WTC11 (cell line): ENCODE measurements at regions not wholly inside any gene's neighbourhood (a gene's known extent, or its start where the extent isn't known, plus 50 kb on each side); places are given as distances from the start of the nearest gene placed in this dataset.

Experiments
- ATAC-seq: fragments of 200-7000 bp; cut with Tn5 transposase; 2 replicates; pipeline ENCODE4 v1.10.0; 2021; ENCODE audit warnings: mild to moderate bottlenecking, moderate library complexity
- CTCF ChIA-PET: fragments of 300-600 bp; sonication (Branson Sonifier 250); formaldehyde crosslinking; loops from one replicate; lab custom pipeline; 2021; ENCODE audit warnings: antibody characterized with exemption; lab: Charles Lee
- POLR2A ChIA-PET: fragments of 350-600 bp; sonication (Branson Sonifier 250); formaldehyde crosslinking; loops from one replicate; lab custom pipeline; 2021; ENCODE audit warnings: antibody characterized with exemption; lab: Charles Lee
- DNase-seq: peaks from one replicate; pipeline ENCODE4 v3.0.0; 2021; ENCODE audit warnings: low spot score
- H3K27ac Mint-ChIP-seq: 2 replicates; pipeline ENCODE4 v1.8.0; 2021; ENCODE audit warnings: mixed read lengths
- H3K27me3 Mint-ChIP-seq: 2 replicates; pipeline ENCODE4 v1.8.0; 2021; ENCODE audit warnings: low read depth, mild to moderate bottlenecking, moderate library complexity, mixed read lengths
- H3K36me3 Mint-ChIP-seq: 2 replicates; pipeline ENCODE4 v1.8.0; 2021; ENCODE audit warnings: mixed read lengths
- H3K4me1 Mint-ChIP-seq: 2 replicates; pipeline ENCODE4 v1.8.0; 2022; ENCODE audit warnings: mixed read lengths
- H3K4me3 Mint-ChIP-seq: 2 replicates; pipeline ENCODE4 v1.8.0; 2021; ENCODE audit warnings: mild to moderate bottlenecking, moderate library complexity, mixed read lengths
- H3K9me3 Mint-ChIP-seq: 2 replicates; pipeline ENCODE4 v1.8.0; 2021; ENCODE audit warnings: mixed read lengths
- ESRRA ChIP-seq: sonication (generic); formaldehyde crosslinking; IDR thresholded peaks from 2 replicates; pipeline ENCODE4 v1.8.1; 2022; ENCODE audit warnings: mild to moderate bottlenecking, missing genetic modification reagents, borderline replicate concordance
- FOXP1 ChIP-seq: sonication (generic); formaldehyde crosslinking; IDR thresholded peaks from 2 replicates; pipeline ENCODE4 v1.8.0; 2022; ENCODE audit warnings: missing genetic modification reagents, mild to moderate bottlenecking, moderate library complexity, borderline replicate concordance
- GABPB1 ChIP-seq: sonication (generic); formaldehyde crosslinking; IDR thresholded peaks from 2 replicates; pipeline ENCODE4 v1.8.1; 2023; ENCODE audit warnings: mild to moderate bottlenecking, missing genetic modification reagents
- JAZF1 ChIP-seq: fragments of 250-450 bp; sonication (Bioruptor Pico); IDR thresholded peaks from 2 replicates; pipeline ENCODE4 v1.9.0; 2021; ENCODE audit warnings: moderate library complexity, mild to moderate bottlenecking, inconsistent platforms
- JUN ChIP-seq: sonication (generic); formaldehyde crosslinking; IDR thresholded peaks from 2 replicates; pipeline ENCODE4 v1.8.0; 2023; ENCODE audit warnings: mild to moderate bottlenecking, missing genetic modification reagents
- MXD4 ChIP-seq: fragments of 250-450 bp; sonication (Bioruptor Pico); IDR thresholded peaks from 2 replicates; pipeline ENCODE4 v1.8.0; 2021; ENCODE audit warnings: mild to moderate bottlenecking, moderate library complexity, borderline replicate concordance
- NR3C1 ChIP-seq: sonication (generic); formaldehyde crosslinking; conservative IDR thresholded peaks from 2 replicates; pipeline ENCODE4 v1.8.1; 2023; ENCODE audit warnings: low read depth, mild to moderate bottlenecking, missing genetic modification reagents
- SMAD3 ChIP-seq: sonication (generic); formaldehyde crosslinking; IDR thresholded peaks from 2 replicates; pipeline ENCODE4 v1.8.0; 2022; ENCODE audit warnings: missing genetic modification reagents, mild to moderate bottlenecking, borderline replicate concordance
- SMAD4 ChIP-seq: sonication (generic); formaldehyde crosslinking; IDR thresholded peaks from 2 replicates; pipeline ENCODE4 v1.8.0; 2022; ENCODE audit warnings: mild to moderate bottlenecking, missing genetic modification reagents
- SOX15 ChIP-seq: fragments of 250-450 bp; sonication (Bioruptor Pico); IDR thresholded peaks from 2 replicates; pipeline ENCODE4 v1.9.0; 2021; ENCODE audit warnings: mild to moderate bottlenecking
- TEAD1 ChIP-seq: sonication (generic); formaldehyde crosslinking; IDR thresholded peaks from 2 replicates; pipeline ENCODE4 v1.8.0; 2022; ENCODE audit warnings: mild to moderate bottlenecking, missing genetic modification reagents
- TP53 ChIP-seq: sonication (generic); formaldehyde crosslinking; IDR thresholded peaks from 2 replicates; pipeline ENCODE4 v1.8.1; 2023; ENCODE audit warnings: mild to moderate bottlenecking, missing genetic modification reagents
- ZBTB21 ChIP-seq: sonication (generic); formaldehyde crosslinking; IDR thresholded peaks from 2 replicates; pipeline ENCODE4 v1.8.1; 2023; ENCODE audit warnings: mild to moderate bottlenecking, missing genetic modification reagents, borderline replicate concordance
- ZNF317 ChIP-seq: sonication (generic); formaldehyde crosslinking; IDR thresholded peaks from 2 replicates; pipeline ENCODE4 v1.8.1; 2023; ENCODE audit warnings: low read depth, mild to moderate bottlenecking, moderate library complexity, missing genetic modification reagents, borderline replicate concordance
- ZNF396 ChIP-seq: fragments of 250-450 bp; sonication (Bioruptor Pico); IDR thresholded peaks from 2 replicates; pipeline ENCODE4 v1.8.0; 2021; ENCODE audit warnings: mild to moderate bottlenecking, moderate library complexity, borderline replicate concordance
- TF ChIP-seq, protein P1 (sequence below): sonication (generic); formaldehyde crosslinking; IDR thresholded peaks from 2 replicates; pipeline ENCODE4 v1.8.0; 2022; ENCODE audit warnings: missing genetic modification reagents
- TF ChIP-seq, protein P2 (sequence below): fragments of 250-450 bp; sonication (Bioruptor Pico); IDR thresholded peaks from 2 replicates; pipeline ENCODE4 v1.9.0; 2021; ENCODE audit warnings: mild to moderate bottlenecking
- TF ChIP-seq, protein P3 (sequence below): fragments of 250-450 bp; sonication (Bioruptor Pico); IDR thresholded peaks from 2 replicates; pipeline ENCODE4 v2.1.2; 2022; ENCODE audit warnings: mild to moderate bottlenecking, moderate library complexity
- TF ChIP-seq, protein P4 (sequence below): sonication (generic); formaldehyde crosslinking; conservative IDR thresholded peaks from 2 replicates; pipeline ENCODE4 v1.8.1; 2023; ENCODE audit warnings: mild to moderate bottlenecking, low read depth, missing genetic modification reagents, moderate library complexity
- TF ChIP-seq, protein P5 (sequence below): fragments of 250-450 bp; sonication (Bioruptor Pico); conservative IDR thresholded peaks from 2 replicates; pipeline ENCODE4 v1.9.0; 2021; ENCODE audit warnings: mild to moderate bottlenecking
- TF ChIP-seq, protein P6 (sequence below): sonication (generic); formaldehyde crosslinking; IDR thresholded peaks from 2 replicates; pipeline ENCODE4 v1.8.1; 2023; ENCODE audit warnings: mild to moderate bottlenecking, missing genetic modification reagents

DNA sequence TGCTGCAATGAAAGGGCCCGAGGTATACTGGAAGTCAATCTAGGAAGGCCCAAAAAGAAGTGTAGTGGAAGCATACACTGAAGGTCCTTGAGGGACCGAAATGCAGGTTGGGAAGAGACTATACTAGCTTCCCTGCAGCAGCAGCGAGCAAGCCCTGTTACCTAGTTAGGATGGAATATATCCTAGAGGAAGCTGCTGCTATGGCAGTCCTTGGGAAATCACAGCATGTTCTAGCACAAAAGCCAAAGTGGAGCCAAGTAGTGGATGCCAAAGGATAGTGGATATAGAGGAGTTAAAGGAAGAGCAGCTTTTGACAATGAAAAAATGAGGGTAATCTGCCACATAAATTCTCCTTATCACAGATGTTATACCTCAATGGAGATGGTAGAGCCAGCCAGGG is 123.8 kb upstream of the STARD3NL start:
- peaks cover 10% of the 10 kb centered on the region for H3K9me3 Mint-ChIP-seq

DNA sequence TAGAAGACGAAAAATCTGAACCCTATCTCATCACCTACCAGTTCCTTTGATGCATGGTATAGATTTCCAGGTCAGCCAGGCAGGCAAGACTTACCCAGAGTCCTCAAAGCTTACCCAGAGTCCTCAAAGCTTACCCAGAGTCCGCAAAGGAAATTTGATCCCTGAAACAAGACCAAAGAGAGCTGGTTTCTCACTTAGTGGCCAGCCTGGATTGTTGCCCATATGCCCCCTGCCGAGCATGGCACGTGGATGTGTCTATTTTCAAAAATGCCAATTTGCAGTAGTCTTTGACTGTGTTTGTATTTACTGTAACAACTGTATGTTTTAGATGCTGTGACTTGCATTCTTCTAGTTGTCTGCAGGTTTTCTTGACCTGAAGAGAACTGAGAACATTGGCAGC is 120.2 kb upstream of the STARD3NL start:
- Mint-ChIP-seq H3K4me3 (no peak overlapping the region), H3K9me3 (no peaks in the 10 kb centered on the region), H3K27me3 (no peaks in the 10 kb centered on the region; the same call in 1 of the 2 replicates), H3K27ac (no peak overlapping the region), H3K4me1 (peaks cover 27% of the 10 kb centered on the region), H3K36me3 (no peaks in the 10 kb centered on the region)
- ChIA-PET CTCF (interaction anchor here (1.3 kb wide), 2 partner anchors 13 to 278 kb away, joined by 4 read pairs; no protein-coding TSS in a partner anchor), POLR2A (no interaction called here)
- ATAC-seq (0 out of 2 replicates have a peak, but pooled peaks have one; percentile 22), DNase-seq (no peak)
- TF ChIP-seq ZNF396 (no peak), SMAD4 (CRISPR knock-in tag) (no peak), ZBTB21 (no peak), ZNF317 (CRISPR knock-in tag) (no peak), TP53 (CRISPR knock-in tag) (no peak), TEAD1 (CRISPR knock-in tag) (no peak), FOXP1 (no peak), NR3C1 (no peak), SMAD3 (CRISPR knock-in tag) (no peak)
- TF ChIP-seq, protein P1, sequence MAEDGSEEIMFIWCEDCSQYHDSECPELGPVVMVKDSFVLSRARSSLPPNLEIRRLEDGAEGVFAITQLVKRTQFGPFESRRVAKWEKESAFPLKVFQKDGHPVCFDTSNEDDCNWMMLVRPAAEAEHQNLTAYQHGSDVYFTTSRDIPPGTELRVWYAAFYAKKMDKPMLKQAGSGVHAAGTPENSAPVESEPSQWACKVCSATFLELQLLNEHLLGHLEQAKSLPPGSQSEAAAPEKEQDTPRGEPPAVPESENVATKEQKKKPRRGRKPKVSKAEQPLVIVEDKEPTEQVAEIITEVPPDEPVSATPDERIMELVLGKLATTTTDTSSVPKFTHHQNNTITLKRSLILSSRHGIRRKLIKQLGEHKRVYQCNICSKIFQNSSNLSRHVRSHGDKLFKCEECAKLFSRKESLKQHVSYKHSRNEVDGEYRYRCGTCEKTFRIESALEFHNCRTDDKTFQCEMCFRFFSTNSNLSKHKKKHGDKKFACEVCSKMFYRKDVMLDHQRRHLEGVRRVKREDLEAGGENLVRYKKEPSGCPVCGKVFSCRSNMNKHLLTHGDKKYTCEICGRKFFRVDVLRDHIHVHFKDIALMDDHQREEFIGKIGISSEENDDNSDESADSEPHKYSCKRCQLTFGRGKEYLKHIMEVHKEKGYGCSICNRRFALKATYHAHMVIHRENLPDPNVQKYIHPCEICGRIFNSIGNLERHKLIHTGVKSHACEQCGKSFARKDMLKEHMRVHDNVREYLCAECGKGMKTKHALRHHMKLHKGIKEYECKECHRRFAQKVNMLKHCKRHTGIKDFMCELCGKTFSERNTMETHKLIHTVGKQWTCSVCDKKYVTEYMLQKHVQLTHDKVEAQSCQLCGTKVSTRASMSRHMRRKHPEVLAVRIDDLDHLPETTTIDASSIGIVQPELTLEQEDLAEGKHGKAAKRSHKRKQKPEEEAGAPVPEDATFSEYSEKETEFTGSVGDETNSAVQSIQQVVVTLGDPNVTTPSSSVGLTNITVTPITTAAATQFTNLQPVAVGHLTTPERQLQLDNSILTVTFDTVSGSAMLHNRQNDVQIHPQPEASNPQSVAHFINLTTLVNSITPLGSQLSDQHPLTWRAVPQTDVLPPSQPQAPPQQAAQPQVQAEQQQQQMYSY (CRISPR knock-in tag), result no peak

More for the DNA sequence above, 123.8 kb upstream of the STARD3NL start:
- DNase-seq (no peak), ATAC-seq (peak; percentile 59)
- H3K36me3 Mint-ChIP-seq, result peaks cover 10% of the 10 kb centered on the region
- ChIA-PET POLR2A (no interaction called here), CTCF (interaction anchor here (0.9 to 1.6 kb wide), 2 partner anchors 137 to 161 kb away, joined by 3 to 9 read pairs; partner anchors contain the start of gene SFRP4)
- TF ChIP-seq SOX15, result no peak
- TF ChIP-seq, protein P2, sequence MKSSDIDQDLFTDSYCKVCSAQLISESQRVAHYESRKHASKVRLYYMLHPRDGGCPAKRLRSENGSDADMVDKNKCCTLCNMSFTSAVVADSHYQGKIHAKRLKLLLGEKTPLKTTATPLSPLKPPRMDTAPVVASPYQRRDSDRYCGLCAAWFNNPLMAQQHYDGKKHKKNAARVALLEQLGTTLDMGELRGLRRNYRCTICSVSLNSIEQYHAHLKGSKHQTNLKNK (CRISPR knock-in tag), result no peak
- TF ChIP-seq, protein P3, sequence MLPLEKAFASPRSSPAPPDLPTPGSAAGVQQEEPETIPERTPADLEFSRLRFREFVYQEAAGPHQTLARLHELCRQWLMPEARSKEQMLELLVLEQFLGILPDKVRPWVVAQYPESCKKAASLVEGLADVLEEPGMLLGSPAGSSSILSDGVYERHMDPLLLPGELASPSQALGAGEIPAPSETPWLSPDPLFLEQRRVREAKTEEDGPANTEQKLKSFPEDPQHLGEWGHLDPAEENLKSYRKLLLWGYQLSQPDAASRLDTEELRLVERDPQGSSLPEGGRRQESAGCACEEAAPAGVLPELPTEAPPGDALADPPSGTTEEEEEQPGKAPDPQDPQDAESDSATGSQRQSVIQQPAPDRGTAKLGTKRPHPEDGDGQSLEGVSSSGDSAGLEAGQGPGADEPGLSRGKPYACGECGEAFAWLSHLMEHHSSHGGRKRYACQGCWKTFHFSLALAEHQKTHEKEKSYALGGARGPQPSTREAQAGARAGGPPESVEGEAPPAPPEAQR (CRISPR knock-in tag), result no peak
- no peak overlapping the region for H3K27ac Mint-ChIP-seq
- H3K4me1 Mint-ChIP-seq, result peaks cover 25% of the 10 kb centered on the region
- no peaks in the 10 kb centered on the region for H3K27me3 Mint-ChIP-seq
- H3K4me3 Mint-ChIP-seq, result no peak overlapping the region

DNA sequence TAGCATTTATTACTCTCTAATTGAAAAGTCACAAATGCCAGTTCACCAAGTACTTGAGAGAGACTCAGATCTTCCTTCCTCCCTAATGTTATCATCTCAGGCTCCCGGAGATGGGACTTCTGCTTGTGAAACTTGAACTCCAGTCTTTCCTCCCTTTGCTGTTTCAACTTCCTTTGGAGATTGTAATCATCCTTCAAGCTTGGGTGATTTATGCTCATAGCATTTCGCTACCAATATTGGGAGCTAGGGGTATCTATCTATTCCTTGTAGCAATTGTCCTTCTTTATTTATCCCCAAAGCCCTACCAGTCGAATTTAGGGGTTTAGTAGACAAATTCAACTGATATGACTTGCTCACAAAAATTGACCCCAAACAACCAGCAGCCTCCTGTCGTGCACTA is 117.9 kb upstream of the STARD3NL start:
- ChIA-PET CTCF (interaction anchor here (1.7 kb wide), 1 partner anchor 11 kb away, joined by 6 read pairs; no protein-coding TSS in a partner anchor), POLR2A (no interaction called here)
- Mint-ChIP-seq H3K9me3 (0 out of 2 replicates have a peak, but pooled peaks cover 3% of the 10 kb centered on the region), H3K4me3 (no peak overlapping the region), H3K4me1 (peaks cover 18% of the 10 kb centered on the region), H3K27ac (no peak overlapping the region), H3K36me3 (no peaks in the 10 kb centered on the region), H3K27me3 (no peaks in the 10 kb centered on the region; the same call in 1 of the 2 replicates)
- DNase-seq (no peak), ATAC-seq (no peak)
- TF ChIP-seq, protein P4, sequence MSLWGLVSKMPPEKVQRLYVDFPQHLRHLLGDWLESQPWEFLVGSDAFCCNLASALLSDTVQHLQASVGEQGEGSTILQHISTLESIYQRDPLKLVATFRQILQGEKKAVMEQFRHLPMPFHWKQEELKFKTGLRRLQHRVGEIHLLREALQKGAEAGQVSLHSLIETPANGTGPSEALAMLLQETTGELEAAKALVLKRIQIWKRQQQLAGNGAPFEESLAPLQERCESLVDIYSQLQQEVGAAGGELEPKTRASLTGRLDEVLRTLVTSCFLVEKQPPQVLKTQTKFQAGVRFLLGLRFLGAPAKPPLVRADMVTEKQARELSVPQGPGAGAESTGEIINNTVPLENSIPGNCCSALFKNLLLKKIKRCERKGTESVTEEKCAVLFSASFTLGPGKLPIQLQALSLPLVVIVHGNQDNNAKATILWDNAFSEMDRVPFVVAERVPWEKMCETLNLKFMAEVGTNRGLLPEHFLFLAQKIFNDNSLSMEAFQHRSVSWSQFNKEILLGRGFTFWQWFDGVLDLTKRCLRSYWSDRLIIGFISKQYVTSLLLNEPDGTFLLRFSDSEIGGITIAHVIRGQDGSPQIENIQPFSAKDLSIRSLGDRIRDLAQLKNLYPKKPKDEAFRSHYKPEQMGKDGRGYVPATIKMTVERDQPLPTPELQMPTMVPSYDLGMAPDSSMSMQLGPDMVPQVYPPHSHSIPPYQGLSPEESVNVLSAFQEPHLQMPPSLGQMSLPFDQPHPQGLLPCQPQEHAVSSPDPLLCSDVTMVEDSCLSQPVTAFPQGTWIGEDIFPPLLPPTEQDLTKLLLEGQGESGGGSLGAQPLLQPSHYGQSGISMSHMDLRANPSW (CRISPR knock-in tag), result no peak
- TF ChIP-seq ESRRA (CRISPR knock-in tag), result no peak
- TF ChIP-seq JAZF1 (CRISPR knock-in tag), result no peak
- TF ChIP-seq, protein P5, sequence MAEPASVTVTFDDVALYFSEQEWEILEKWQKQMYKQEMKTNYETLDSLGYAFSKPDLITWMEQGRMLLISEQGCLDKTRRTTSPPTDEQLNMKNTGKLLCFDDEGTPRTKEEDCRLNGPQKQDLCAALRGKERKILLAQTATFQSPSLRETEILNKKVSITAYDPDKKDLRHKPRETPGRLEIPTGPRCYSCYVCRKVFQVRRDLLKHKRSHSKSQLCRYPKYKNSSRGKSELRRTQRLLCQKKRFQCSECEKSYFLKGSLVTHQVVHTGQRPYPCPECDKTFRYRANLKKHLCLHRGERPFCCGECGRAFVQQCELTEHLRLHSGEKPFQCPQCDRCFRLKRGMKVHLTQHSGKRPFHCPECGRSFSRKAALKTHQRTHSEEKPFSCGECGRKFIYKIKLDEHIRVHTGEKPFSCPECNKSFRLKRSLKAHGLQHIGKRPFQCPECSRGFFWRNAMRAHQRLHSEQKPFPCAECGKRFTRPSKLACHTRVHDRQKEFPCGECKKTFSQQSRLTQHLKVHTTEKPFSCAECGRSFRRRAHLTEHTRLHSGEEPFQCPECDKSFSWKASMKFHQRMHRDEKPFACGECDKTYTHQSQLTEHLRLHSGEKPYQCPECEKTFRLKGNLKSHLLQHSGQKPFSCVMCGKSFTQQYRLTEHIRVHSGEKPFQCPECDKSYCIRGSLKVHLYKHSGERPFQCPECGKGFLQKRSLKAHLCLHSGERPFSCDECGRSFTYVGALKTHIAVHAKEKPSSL (CRISPR knock-in tag), result no peak
- no peak for TF ChIP-seq NR3C1
- no peak for TF ChIP-seq GABPB1 (CRISPR knock-in tag)
- TF ChIP-seq JUN (CRISPR knock-in tag), result no peak
- no peak for TF ChIP-seq SMAD4 (CRISPR knock-in tag)
- no peak for TF ChIP-seq MXD4 (CRISPR knock-in tag)
- TF ChIP-seq, protein P6, sequence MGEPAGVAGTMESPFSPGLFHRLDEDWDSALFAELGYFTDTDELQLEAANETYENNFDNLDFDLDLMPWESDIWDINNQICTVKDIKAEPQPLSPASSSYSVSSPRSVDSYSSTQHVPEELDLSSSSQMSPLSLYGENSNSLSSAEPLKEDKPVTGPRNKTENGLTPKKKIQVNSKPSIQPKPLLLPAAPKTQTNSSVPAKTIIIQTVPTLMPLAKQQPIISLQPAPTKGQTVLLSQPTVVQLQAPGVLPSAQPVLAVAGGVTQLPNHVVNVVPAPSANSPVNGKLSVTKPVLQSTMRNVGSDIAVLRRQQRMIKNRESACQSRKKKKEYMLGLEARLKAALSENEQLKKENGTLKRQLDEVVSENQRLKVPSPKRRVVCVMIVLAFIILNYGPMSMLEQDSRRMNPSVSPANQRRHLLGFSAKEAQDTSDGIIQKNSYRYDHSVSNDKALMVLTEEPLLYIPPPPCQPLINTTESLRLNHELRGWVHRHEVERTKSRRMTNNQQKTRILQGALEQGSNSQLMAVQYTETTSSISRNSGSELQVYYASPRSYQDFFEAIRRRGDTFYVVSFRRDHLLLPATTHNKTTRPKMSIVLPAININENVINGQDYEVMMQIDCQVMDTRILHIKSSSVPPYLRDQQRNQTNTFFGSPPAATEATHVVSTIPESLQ (CRISPR knock-in tag), result no peak
